ENCODE measurements at regions not wholly inside any gene's neighbourhood (a gene's known extent, or its start where the extent isn't known, plus 50 kb on each side); places are given as distances from the start of the nearest gene placed in this dataset.

- 0 out of 22 replicates have a peak, but pooled peaks cover 0 to 8% (median 0%) of the 10 kb centered on the region in 11 experiments for H3K9me3 ChIP-seq (replicated peaks in 1 of 11)
- H3K4me3 ChIP-seq = no peak overlapping the region
- H3K4me1 ChIP-seq = no peaks in the 10 kb centered on the region
- no peak overlapping the region for H3K9ac ChIP-seq
- TF ChIP-seq Cebpa-rat (IDR thresholded peaks at IDR 0.05) = no peak
- no peaks in the 10 kb centered on the region for H3K36me3 ChIP-seq
- H3K4me2 ChIP-seq = no peak overlapping the region
- H4K20me1 ChIP-seq = no peaks in the 10 kb centered on the region
- H3K27me3 ChIP-seq = no peaks in the 10 kb centered on the region
- H3K27ac ChIP-seq = no peak overlapping the region
Measured at GRCh38 chr10:34002896-34003295, 668.4 kb upstream of the NRP1 start.

DNA sequence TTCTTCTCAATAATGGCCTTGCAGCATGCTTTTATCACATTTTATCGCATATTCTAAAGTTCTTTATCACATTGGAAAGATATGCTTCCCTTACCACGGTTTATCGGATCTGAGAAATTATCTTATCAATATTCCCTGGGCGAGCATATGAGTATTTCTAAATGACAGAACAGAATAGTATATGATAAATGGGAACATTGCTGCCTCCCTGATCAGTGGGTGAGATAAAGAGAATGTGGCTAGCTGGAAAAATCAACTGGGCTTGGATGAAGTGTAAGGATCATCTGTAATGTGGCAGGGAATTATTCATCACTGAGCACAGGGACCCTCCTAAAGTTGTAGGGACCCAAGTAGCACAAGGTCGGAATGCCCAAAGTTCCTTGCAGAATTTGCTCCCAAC, 667.4 kb upstream of the NRP1 start:
- Histone ChIP-seq H3K36me3 (no peaks in the 10 kb centered on the region), H3K4me2 (no peak overlapping the region), H3K9me3 (replicated peaks in 1 of 11) (0 out of 22 replicates have a peak, but pooled peaks cover 0 to 8% (median 0%) of the 10 kb centered on the region in 11 experiments), H3K4me3 (no peak overlapping the region), H4K20me1 (no peaks in the 10 kb centered on the region), H3K9ac (no peak overlapping the region), H3K4me1 (no peaks in the 10 kb centered on the region), H3K27ac (no peak overlapping the region), H3K27me3 (no peaks in the 10 kb centered on the region)
- no peak for TF ChIP-seq Cebpa-rat (IDR thresholded peaks at IDR 0.05)

DNA sequence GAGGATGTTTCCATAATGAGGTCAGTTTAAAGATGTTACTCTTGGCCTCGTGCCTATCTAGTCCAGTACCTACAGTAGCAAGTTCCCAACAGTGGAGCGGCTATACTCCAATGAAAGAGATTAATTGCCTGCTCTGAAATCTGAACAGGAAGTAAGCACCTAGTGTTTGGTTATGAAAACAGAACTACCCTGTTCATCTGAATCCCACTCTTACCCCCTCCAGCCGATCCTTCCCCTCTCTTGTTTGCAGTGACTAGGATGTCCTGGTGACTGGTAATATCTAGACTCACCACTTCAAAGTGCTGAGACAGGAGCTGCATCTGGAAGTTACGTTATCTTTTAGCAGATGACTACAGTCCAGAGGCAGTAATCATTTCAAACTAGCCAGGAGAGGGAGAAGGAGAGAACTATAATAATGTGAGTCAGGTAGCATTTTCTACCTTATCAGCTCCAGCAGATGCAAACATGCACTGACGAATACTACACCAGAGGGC, 666.7 kb upstream of the NRP1 start:
- H3K9ac ChIP-seq = no peak overlapping the region
- H3K9me3 ChIP-seq (replicated peaks in 1 of 11) = 0 out of 22 replicates have a peak, but pooled peaks cover 0 to 8% (median 0%) of the 10 kb centered on the region in 11 experiments
- no peaks in the 10 kb centered on the region for H4K20me1 ChIP-seq
- H3K4me3 ChIP-seq = no peak overlapping the region
- no peak overlapping the region for H3K4me2 ChIP-seq
- H3K27me3 ChIP-seq = no peaks in the 10 kb centered on the region
- H3K4me1 ChIP-seq = no peaks in the 10 kb centered on the region
- H3K36me3 ChIP-seq = no peaks in the 10 kb centered on the region
- H3K27ac ChIP-seq = no peak overlapping the region
- TF ChIP-seq Cebpa-rat (IDR thresholded peaks at IDR 0.05) = no peak

DNA sequence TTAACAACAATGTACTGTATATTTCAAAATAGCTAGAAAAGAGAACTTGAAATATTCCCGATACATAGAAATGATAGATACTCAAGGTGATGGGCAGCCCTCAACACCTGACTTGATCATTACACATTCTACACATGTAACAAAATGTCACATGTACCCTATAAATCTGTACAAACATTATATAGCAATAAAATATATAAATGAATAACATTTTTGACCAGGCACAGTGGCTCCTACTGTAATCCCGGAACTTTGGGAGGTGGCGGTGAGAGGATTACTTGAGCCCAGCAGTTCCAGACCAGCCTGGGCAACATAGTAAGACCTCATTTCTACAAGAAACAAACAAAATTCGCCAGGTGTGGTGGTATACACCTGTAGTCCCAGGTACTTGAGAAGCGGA, 659.5 kb upstream of the NRP1 start:
- Histone ChIP-seq H4K20me1 (no peaks in the 10 kb centered on the region), H3K4me1 (no peaks in the 10 kb centered on the region), H3K27me3 (no peaks in the 10 kb centered on the region), H3K4me2 (no peak overlapping the region), H3K36me3 (no peaks in the 10 kb centered on the region), H3K9me3 (replicated peaks in 1 of 11) (no peaks in the 10 kb centered on the region), H3K27ac (no peak overlapping the region), H3K4me3 (no peak overlapping the region), H3K9ac (no peak overlapping the region)
- no peak for TF ChIP-seq Cebpa-rat (IDR thresholded peaks at IDR 0.05)

DNA sequence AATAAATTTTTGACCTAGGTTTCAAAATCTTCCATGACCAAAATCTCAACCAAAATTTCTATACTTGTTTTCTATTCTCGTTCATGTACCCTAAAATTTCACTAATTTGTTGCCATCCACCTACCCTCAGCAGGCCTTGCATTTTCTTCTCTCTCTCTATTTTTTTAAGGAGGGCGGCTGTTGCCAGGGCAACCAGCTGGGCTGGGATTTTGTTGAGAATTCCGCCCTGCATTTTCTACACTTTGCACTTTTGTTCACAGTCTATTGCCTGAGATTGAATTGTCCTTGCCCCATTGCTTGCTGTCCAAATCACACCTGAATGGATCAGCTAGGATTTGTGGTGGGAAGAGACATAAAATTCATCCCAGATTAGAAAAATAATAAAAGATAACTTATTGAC, 657.5 kb upstream of the NRP1 start:
- H4K20me1 ChIP-seq = no peaks in the 10 kb centered on the region
- no peak overlapping the region for H3K9ac ChIP-seq
- H3K9me3 ChIP-seq (replicated peaks in 1 of 11) = no peaks in the 10 kb centered on the region
- no peak overlapping the region for H3K4me3 ChIP-seq
- no peaks in the 10 kb centered on the region for H3K36me3 ChIP-seq
- no peak overlapping the region for H3K4me2 ChIP-seq
- H3K27ac ChIP-seq = no peak overlapping the region
- H3K27me3 ChIP-seq = no peaks in the 10 kb centered on the region
- no peak for TF ChIP-seq Cebpa-rat (IDR thresholded peaks at IDR 0.05)
- H3K4me1 ChIP-seq = no peaks in the 10 kb centered on the region

DNA sequence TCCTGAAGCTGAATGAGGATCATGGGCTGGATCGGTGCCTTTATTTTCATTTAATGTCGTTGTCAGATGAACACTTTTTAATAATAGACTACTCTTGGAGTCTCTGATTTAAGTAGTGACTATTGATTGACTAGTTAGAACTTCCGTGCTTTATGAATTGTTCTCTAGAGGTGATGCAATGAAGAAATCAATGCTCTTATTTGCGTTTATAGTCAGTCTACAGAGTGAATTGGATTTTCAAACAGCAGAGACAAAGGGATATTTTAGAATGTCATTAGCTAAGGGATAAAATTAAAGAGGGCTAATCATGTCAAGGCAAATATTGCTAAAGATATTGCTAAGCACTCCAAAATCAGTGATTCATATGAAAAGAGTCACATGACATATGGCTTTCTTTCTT, 652.0 kb upstream of the NRP1 start:
- no peaks in the 10 kb centered on the region for H3K27me3 ChIP-seq
- H3K4me3 ChIP-seq = no peak overlapping the region
- H3K4me2 ChIP-seq = no peak overlapping the region
- H3K4me1 ChIP-seq = no peaks in the 10 kb centered on the region
- no peak overlapping the region for H3K9ac ChIP-seq
- H3K27ac ChIP-seq = no peak overlapping the region
- no peaks in the 10 kb centered on the region for H3K36me3 ChIP-seq
- no peaks in the 10 kb centered on the region for H3K9me3 ChIP-seq (replicated peaks in 1 of 11)
- TF ChIP-seq Cebpa-rat (IDR thresholded peaks at IDR 0.05) = no peak
- no peaks in the 10 kb centered on the region for H4K20me1 ChIP-seq

DNA sequence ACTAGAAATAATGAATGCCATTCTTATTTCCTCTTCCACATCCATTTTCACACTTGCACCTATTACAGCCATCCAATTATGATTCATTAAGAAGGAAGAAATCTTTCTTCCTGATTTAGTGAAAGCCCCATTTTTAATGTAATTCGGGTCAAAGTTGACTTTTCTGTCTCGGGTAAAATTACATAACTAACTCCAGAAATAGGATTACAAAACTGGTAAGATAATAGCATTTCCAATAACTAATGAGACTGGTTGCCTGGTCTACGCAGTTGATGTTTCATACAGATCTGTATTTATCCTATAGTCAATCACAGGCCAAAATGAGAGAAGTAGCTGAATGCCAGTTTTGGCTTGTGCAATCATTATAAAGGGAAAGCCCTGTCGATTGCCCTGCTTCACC, 651.5 kb upstream of the NRP1 start:
- H3K9ac ChIP-seq = no peak overlapping the region
- TF ChIP-seq Cebpa-rat (IDR thresholded peaks at IDR 0.05) = no peak

GRCh38 chr10:33982995-33983394, 648.5 kb upstream of the NRP1 start:
- no peak overlapping the region for H3K27ac ChIP-seq
- H3K9me3 ChIP-seq (replicated peaks in 1 of 11) = no peaks in the 10 kb centered on the region
- no peaks in the 10 kb centered on the region for H3K27me3 ChIP-seq
- no peak overlapping the region for H3K4me3 ChIP-seq
- no peaks in the 10 kb centered on the region for H4K20me1 ChIP-seq
- no peak overlapping the region for H3K4me2 ChIP-seq
- H3K4me1 ChIP-seq = no peaks in the 10 kb centered on the region
- H3K9ac ChIP-seq = no peak overlapping the region
- TF ChIP-seq Cebpa-rat (IDR thresholded peaks at IDR 0.05) = no peak
- H3K36me3 ChIP-seq = no peaks in the 10 kb centered on the region

More for the DNA sequence above, 651.5 kb upstream of the NRP1 start:
- no peaks in the 10 kb centered on the region for H4K20me1 ChIP-seq
- H3K36me3 ChIP-seq = no peaks in the 10 kb centered on the region
- H3K4me1 ChIP-seq = no peaks in the 10 kb centered on the region
- H3K27me3 ChIP-seq = no peaks in the 10 kb centered on the region
- H3K27ac ChIP-seq = no peak overlapping the region
- H3K4me2 ChIP-seq = no peak overlapping the region
- no peaks in the 10 kb centered on the region for H3K9me3 ChIP-seq (replicated peaks in 1 of 11)
- H3K4me3 ChIP-seq = no peak overlapping the region

- Histone ChIP-seq H3K4me1 (no peaks in the 10 kb centered on the region), H3K4me2 (no peak overlapping the region), H3K9ac (no peak overlapping the region), H3K27ac (no peak overlapping the region), H3K4me3 (no peak overlapping the region), H3K27me3 (no peaks in the 10 kb centered on the region), H3K9me3 (replicated peaks in 1 of 11) (no peaks in the 10 kb centered on the region), H3K36me3 (no peaks in the 10 kb centered on the region), H4K20me1 (no peaks in the 10 kb centered on the region)
- TF ChIP-seq Cebpa-rat (IDR thresholded peaks at IDR 0.05) = no peak
Measured at GRCh38 chr10:33981301-33981700, 646.8 kb upstream of the NRP1 start.

- H3K36me3 ChIP-seq = no peaks in the 10 kb centered on the region
- no peaks in the 10 kb centered on the region for H3K9me3 ChIP-seq (replicated peaks in 1 of 11)
- H3K27me3 ChIP-seq = no peaks in the 10 kb centered on the region
- no peak overlapping the region for H3K9ac ChIP-seq
- no peak for TF ChIP-seq Cebpa-rat (IDR thresholded peaks at IDR 0.05)
- H4K20me1 ChIP-seq = no peaks in the 10 kb centered on the region
- no peak overlapping the region for H3K4me2 ChIP-seq
- no peaks in the 10 kb centered on the region for H3K4me1 ChIP-seq
- H3K4me3 ChIP-seq = no peak overlapping the region
- no peak overlapping the region for H3K27ac ChIP-seq
Measured at GRCh38 chr10:33979195-33979594, 644.7 kb upstream of the NRP1 start.

All from BLaER1 treated with 17β-estradiol and CSF1 and Interleukin-3, amounts not matched to agents 10 nM and 100 nM (cell line).